Astrocyte (in vitro differentiated cells and primary cell): ENCODE measurements at regions not wholly inside any gene's neighbourhood (a gene's known extent, or its start where the extent isn't known, plus 50 kb on each side); places are given as distances from the start of the nearest gene placed in this dataset.

Source experiments
- DNase-seq: peaks from one replicate; pipeline ENCODE4 v3.0.0-alpha.2; 2010; ENCODE audit warnings: low read depth
- FAIRE-seq: peaks from 2 replicates; lab custom pipeline; 2011; peaks lifted over from hg19 to GRCh38; lab: Jason Lieb, UNC
- H2AFZ ChIP-seq: 2 replicates; pipeline ENCODE4 v1.6.0; 2012; ENCODE audit warnings: low read depth, low read length, inconsistent platforms
- H3K27ac ChIP-seq: 2 replicates; pipeline ENCODE4 v1.5.1; 2011; ENCODE audit warnings: low read depth, low read length, inconsistent platforms
- H3K27me3 ChIP-seq: 2 replicates; pipeline ENCODE4 v1.6.0; 2011; ENCODE audit warnings: low read length, inconsistent platforms; ENCODE audit not compliant: insufficient read depth
- H3K36me3 ChIP-seq: 2 replicates; pipeline ENCODE4 v1.5.1; 2011; ENCODE audit warnings: low read length, inconsistent platforms; ENCODE audit not compliant: insufficient read depth
- H3K4me1 ChIP-seq: 2 replicates; pipeline ENCODE4 v1.5.1; 2011; ENCODE audit warnings: low read length, inconsistent platforms; ENCODE audit not compliant: insufficient read depth
- H3K4me2 ChIP-seq: 2 replicates; pipeline ENCODE4 v1.6.0; 2012; ENCODE audit warnings: low read length, inconsistent platforms
- H3K4me3 ChIP-seq: 2 replicates; pipeline ENCODE4 v1.5.1; 2011; ENCODE audit warnings: low read depth, mild to moderate bottlenecking, low read length, inconsistent platforms; ENCODE audit not compliant: insufficient read depth
- H3K79me2 ChIP-seq: 2 replicates; pipeline ENCODE4 v1.6.0; 2012; ENCODE audit warnings: mild to moderate bottlenecking, low read length, inconsistent platforms; ENCODE audit not compliant: insufficient read depth
- H3K9ac ChIP-seq: 2 replicates; pipeline ENCODE4 v1.6.0; 2012; ENCODE audit warnings: mild to moderate bottlenecking, low read length, inconsistent platforms
- H3K9me3 ChIP-seq: 2 replicates; pipeline ENCODE4 v1.5.1; 2012; ENCODE audit warnings: low read depth, mild to moderate bottlenecking, low read length, inconsistent platforms; ENCODE audit not compliant: insufficient read depth
- H4K20me1 ChIP-seq: 2 replicates; pipeline ENCODE4 v1.6.0; 2012; ENCODE audit warnings: low read length, inconsistent platforms; ENCODE audit not compliant: insufficient read depth
- H3K27ac Mint-ChIP-seq: one replicate; pipeline ENCODE4 v1.8.0; 2021; ENCODE audit warnings: mild to moderate bottlenecking, mixed read lengths; ENCODE audit not compliant: unreplicated experiment
- H3K27me3 Mint-ChIP-seq: one replicate; pipeline ENCODE4 v1.8.0; 2021; ENCODE audit warnings: low read depth, mixed read lengths; ENCODE audit not compliant: unreplicated experiment
- H3K36me3 Mint-ChIP-seq: one replicate; pipeline ENCODE4 v1.8.0; 2021; ENCODE audit warnings: low read depth, mixed read lengths; ENCODE audit not compliant: unreplicated experiment
- H3K4me1 Mint-ChIP-seq: one replicate; pipeline ENCODE4 v1.8.0; 2021; ENCODE audit warnings: low read depth, mixed read lengths; ENCODE audit not compliant: unreplicated experiment
- H3K4me3 Mint-ChIP-seq: one replicate; pipeline ENCODE4 v1.8.0; 2021; ENCODE audit warnings: mild to moderate bottlenecking, moderate library complexity, mixed read lengths; ENCODE audit not compliant: unreplicated experiment
- H3K9me3 Mint-ChIP-seq: one replicate; pipeline ENCODE4 v1.8.0; 2021; ENCODE audit warnings: mild to moderate bottlenecking, mixed read lengths; ENCODE audit not compliant: unreplicated experiment
- EZH2 ChIP-seq: IDR thresholded peaks from 2 replicates; pipeline ENCODE4 v1.6.1; 2012; ENCODE audit warnings: mild to moderate bottlenecking, low read length, inconsistent platforms; ENCODE audit not compliant: insufficient read depth
- TF ChIP-seq, protein P1 (sequence below): IDR thresholded peaks from 2 replicates; pipeline ENCODE4 v1.5.1; 2011; ENCODE audit warnings: low read depth, mild to moderate bottlenecking, inconsistent platforms, low read length, moderate library complexity; ENCODE audit not compliant: insufficient read depth

DNA sequence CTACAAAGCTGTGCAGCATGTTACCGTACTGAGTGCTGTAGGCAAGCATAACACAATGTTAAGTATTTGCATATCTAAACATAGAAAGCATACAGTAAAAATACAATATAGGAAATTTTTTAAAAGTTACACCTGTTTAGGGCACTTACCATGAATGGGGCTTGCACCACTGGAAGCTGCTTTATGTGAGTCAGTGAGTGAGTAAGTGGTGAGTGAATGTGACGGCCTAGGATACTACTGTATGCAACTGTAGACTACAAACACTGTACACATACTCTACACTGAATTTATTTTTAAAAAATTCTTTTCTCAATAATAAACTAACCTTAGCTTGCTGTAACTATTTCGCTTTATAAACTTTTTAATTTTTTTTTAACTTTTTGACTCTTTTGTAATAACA is 82.1 kb upstream of the FSCB start:
- Histone ChIP-seq H3K79me2 (no peaks in the 10 kb centered on the region), H3K9ac (no peak overlapping the region), H3K27ac (no peak overlapping the region), H3K36me3 (no peaks in the 10 kb centered on the region), H3K4me3 (no peak overlapping the region), H3K4me2 (no peak overlapping the region), H4K20me1 (no peaks in the 10 kb centered on the region), H3K4me1 (no peaks in the 10 kb centered on the region), H3K9me3 (no peaks in the 10 kb centered on the region), H2AFZ (no peak overlapping the region), H3K27me3 (no peaks in the 10 kb centered on the region)
- FAIRE-seq (no peak), DNase-seq (no peak)
- no peak for TF ChIP-seq EZH2
- TF ChIP-seq, protein P1, sequence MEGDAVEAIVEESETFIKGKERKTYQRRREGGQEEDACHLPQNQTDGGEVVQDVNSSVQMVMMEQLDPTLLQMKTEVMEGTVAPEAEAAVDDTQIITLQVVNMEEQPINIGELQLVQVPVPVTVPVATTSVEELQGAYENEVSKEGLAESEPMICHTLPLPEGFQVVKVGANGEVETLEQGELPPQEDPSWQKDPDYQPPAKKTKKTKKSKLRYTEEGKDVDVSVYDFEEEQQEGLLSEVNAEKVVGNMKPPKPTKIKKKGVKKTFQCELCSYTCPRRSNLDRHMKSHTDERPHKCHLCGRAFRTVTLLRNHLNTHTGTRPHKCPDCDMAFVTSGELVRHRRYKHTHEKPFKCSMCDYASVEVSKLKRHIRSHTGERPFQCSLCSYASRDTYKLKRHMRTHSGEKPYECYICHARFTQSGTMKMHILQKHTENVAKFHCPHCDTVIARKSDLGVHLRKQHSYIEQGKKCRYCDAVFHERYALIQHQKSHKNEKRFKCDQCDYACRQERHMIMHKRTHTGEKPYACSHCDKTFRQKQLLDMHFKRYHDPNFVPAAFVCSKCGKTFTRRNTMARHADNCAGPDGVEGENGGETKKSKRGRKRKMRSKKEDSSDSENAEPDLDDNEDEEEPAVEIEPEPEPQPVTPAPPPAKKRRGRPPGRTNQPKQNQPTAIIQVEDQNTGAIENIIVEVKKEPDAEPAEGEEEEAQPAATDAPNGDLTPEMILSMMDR, result no peak
- H3K4me3 Mint-ChIP-seq, result no peak overlapping the region
- no peak overlapping the region for H3K27ac Mint-ChIP-seq
- H3K27me3 Mint-ChIP-seq, result no peaks in the 10 kb centered on the region
- no peaks in the 10 kb centered on the region for H3K36me3 Mint-ChIP-seq
- no peaks in the 10 kb centered on the region for H3K9me3 Mint-ChIP-seq
- no peaks in the 10 kb centered on the region for H3K4me1 Mint-ChIP-seq

DNA sequence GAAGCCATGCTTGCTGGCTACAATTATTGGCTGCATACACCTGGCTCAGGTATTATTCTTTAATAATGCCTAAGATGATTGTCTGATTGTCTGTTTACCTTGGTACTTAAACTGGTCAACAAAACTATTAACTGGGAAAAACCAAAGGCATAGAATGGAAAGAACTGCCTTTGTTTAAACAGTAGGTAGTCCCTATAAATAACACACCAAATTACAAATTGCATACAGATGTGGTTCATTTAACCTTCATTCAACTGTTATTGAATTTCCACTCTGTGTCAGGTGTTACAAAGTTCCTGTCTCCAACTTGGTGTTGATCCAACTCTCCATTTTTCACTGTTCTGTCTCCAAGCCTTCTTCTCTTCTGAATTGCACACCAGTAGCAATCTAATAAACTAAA is 79.8 kb upstream of the FSCB start:
- no peaks in the 10 kb centered on the region for H4K20me1 ChIP-seq
- H3K4me3 Mint-ChIP-seq, result no peak overlapping the region
- DNase-seq, result no peak
- H3K9me3 ChIP-seq, result no peaks in the 10 kb centered on the region
- no peak overlapping the region for H3K4me2 ChIP-seq
- peaks cover 9% of the 10 kb centered on the region for H3K9me3 Mint-ChIP-seq
- no peaks in the 10 kb centered on the region for H3K4me1 Mint-ChIP-seq
- no peak overlapping the region for H3K4me3 ChIP-seq
- H2AFZ ChIP-seq, result no peak overlapping the region
- TF ChIP-seq, protein P1, result no peak
- no peak for TF ChIP-seq EZH2
- H3K27ac Mint-ChIP-seq, result no peak overlapping the region
- H3K79me2 ChIP-seq, result no peaks in the 10 kb centered on the region
- no peaks in the 10 kb centered on the region for H3K27me3 ChIP-seq
- no peak overlapping the region for H3K9ac ChIP-seq
- no peak overlapping the region for H3K27ac ChIP-seq
- H3K36me3 ChIP-seq, result no peaks in the 10 kb centered on the region
- no peaks in the 10 kb centered on the region for H3K4me1 ChIP-seq
- FAIRE-seq, result no peak
- no peaks in the 10 kb centered on the region for H3K27me3 Mint-ChIP-seq
- no peaks in the 10 kb centered on the region for H3K36me3 Mint-ChIP-seq

DNA sequence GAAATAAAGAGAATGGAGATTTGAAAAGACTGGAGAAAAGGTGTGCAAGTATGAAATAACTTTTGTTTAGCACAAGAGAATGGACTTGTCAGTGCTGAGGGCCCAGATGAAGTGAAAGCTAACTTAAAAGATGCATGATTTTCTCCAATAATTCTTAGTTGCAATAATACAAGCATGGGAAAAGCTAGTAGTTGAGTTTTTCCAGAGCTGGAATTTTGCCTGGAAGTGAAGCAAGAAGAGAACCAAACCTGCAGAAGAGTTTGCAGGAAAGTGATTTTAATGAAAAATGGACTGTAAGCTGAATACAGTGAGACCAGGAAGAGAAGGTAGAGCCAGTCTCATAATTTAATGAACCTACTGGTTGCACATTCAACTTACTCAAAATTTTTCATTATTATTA is 69.3 kb upstream of the FSCB start:
- FAIRE-seq, result no peak
- H3K9ac ChIP-seq, result no peak overlapping the region
- no peak overlapping the region for H3K27ac Mint-ChIP-seq
- H3K27me3 ChIP-seq, result no peaks in the 10 kb centered on the region
- no peaks in the 10 kb centered on the region for H3K36me3 Mint-ChIP-seq
- no peak overlapping the region for H3K4me2 ChIP-seq
- H3K4me3 ChIP-seq, result no peak overlapping the region
- H4K20me1 ChIP-seq, result no peaks in the 10 kb centered on the region
- no peak for DNase-seq
- H2AFZ ChIP-seq, result no peak overlapping the region
- H3K36me3 ChIP-seq, result no peaks in the 10 kb centered on the region
- H3K27me3 Mint-ChIP-seq, result no peaks in the 10 kb centered on the region
- no peaks in the 10 kb centered on the region for H3K4me1 ChIP-seq
- H3K79me2 ChIP-seq, result no peaks in the 10 kb centered on the region
- H3K27ac ChIP-seq, result no peak overlapping the region
- TF ChIP-seq, protein P1, result no peak
- TF ChIP-seq EZH2, result no peak
- peaks cover 11% of the 10 kb centered on the region for H3K9me3 Mint-ChIP-seq
- H3K4me1 Mint-ChIP-seq, result no peaks in the 10 kb centered on the region
- H3K4me3 Mint-ChIP-seq, result no peak overlapping the region
- H3K9me3 ChIP-seq, result peaks cover 5% of the 10 kb centered on the region
